Kidney (tissue), 13 donors: ENCODE measurements at regions not wholly inside any gene's neighbourhood (a gene's known extent, or its start where the extent isn't known, plus 50 kb on each side); places are given as distances from the start of the nearest gene placed in this dataset.

Source experiments
- DNase-seq, 5 donors: peaks; one replicate each; pipeline ENCODE4 v3.0.0-alpha.2; 2013 to 2020
- FAIRE-seq: peaks from 2 replicates; lab custom pipeline; 2012; peaks lifted over from hg19 to GRCh38; lab: Jason Lieb, UNC
- H3K27ac ChIP-seq, 2 donors: one replicate each; pipeline ENCODE4 v1.7.0; 2013; ENCODE audit warnings: low read depth in 2 of 2, low read length in 2 of 2, inconsistent platforms in 1 of 2
- H3K27me3 ChIP-seq: one replicate; pipeline ENCODE4 v1.7.1; 2013; ENCODE audit warnings: low read length, inconsistent platforms; ENCODE audit not compliant: control insufficient read depth, insufficient read depth
- H3K36me3 ChIP-seq, 3 donors: one replicate each; pipeline versions ENCODE4 v1.7.0 to v1.7.1; 2013; ENCODE audit warnings: low read length in 3 of 3, control low read depth in 1 of 3, inconsistent platforms in 1 of 3; ENCODE audit not compliant: insufficient read depth in 3 of 3, control insufficient read depth in 2 of 3
- H3K4me1 ChIP-seq, 3 donors: one replicate each; pipeline versions ENCODE4 v1.7.0 to v1.7.1; 2013; ENCODE audit warnings: low read length in 3 of 3, inconsistent platforms in 1 of 3, low read depth in 1 of 3; ENCODE audit not compliant: control insufficient read depth in 2 of 3, insufficient read depth in 2 of 3
- H3K4me3 ChIP-seq, 3 donors: one replicate each; pipeline versions ENCODE4 v1.7.0 to v1.8.1; 2013; ENCODE audit warnings: low read length in 3 of 3, control low read depth in 1 of 3, inconsistent platforms in 1 of 3
- H3K9ac ChIP-seq, 3 donors: one replicate each; pipeline versions ENCODE4 v1.7.0 to v1.7.1; 2013; ENCODE audit warnings: low read length in 3 of 3, control low read depth in 1 of 3, inconsistent platforms in 1 of 3
- H3K9me3 ChIP-seq, 3 donors: one replicate each; pipeline versions ENCODE4 v1.7.0 to v1.7.1; 2013; ENCODE audit warnings: low read length in 3 of 3, control low read depth in 1 of 3, inconsistent platforms in 1 of 3; ENCODE audit not compliant: control insufficient read depth in 2 of 3, insufficient read depth in 1 of 3
- CTCF ChIP-seq: IDR thresholded peaks from 3 replicates; pipeline ENCODE4 v1.5.1; 2012; ENCODE audit warnings: mild to moderate bottlenecking, moderate library complexity, borderline replicate concordance; ENCODE audit not compliant: insufficient read depth; ENCODE audit errors: extremely low read depth
- intact Hi-C: fragments of 100-400 bp; cut with DNase I; formaldehyde crosslinking; loops from one replicate; pipeline ENCODE4 v1.11.1; 2022
- donor health status: control.
- donor health status: control.
- donor health status: control.
- donor health status: control.
- donor health status: control.
- donor health status: DM: yes; HTN: yes; CAD: no.
- donor health status: Normal renal cell carcinoma (clear cell type).

GRCh38 chr6:134637847-134638437 is 312.0 kb downstream of the ALDH8A1 start:
- Histone ChIP-seq H3K36me3 (no peaks in the 10 kb centered on the region), H3K9ac (no peak overlapping the region), H3K27me3 (no peaks in the 10 kb centered on the region), H3K4me1 (peaks cover 0 to 19% (median 4%) of the 10 kb centered on the region in 3 donors), H3K4me3 (no peak overlapping the region), H3K27ac (no peak overlapping the region), H3K9me3 (no peaks in the 10 kb centered on the region)
- TF ChIP-seq CTCF, result no peak
- FAIRE-seq (no peak), DNase-seq (no peak)
- intact Hi-C loops, result no loop called here

GRCh38 chr6:134637282-134637681 is 312.6 kb downstream of the ALDH8A1 start:
- Histone ChIP-seq H3K4me3 (no peak overlapping the region), H3K9me3 (no peaks in the 10 kb centered on the region), H3K27me3 (no peaks in the 10 kb centered on the region), H3K9ac (no peak overlapping the region), H3K4me1 (peaks cover 0 to 17% (median 4%) of the 10 kb centered on the region in 3 donors), H3K36me3 (no peaks in the 10 kb centered on the region), H3K27ac (no peak overlapping the region)
- intact Hi-C loops, result no loop called here
- no peak for TF ChIP-seq CTCF
- DNase-seq, result no peak
- FAIRE-seq, result no peak

GRCh38 chr6:134636186-134636799 is 313.6 kb downstream of the ALDH8A1 start:
- H3K4me1 ChIP-seq, result peaks cover 0 to 9% (median 3%) of the 10 kb centered on the region in 3 donors
- H3K36me3 ChIP-seq, result no peaks in the 10 kb centered on the region
- intact Hi-C loops, result no loop called here
- H3K9ac ChIP-seq, result no peak overlapping the region
- H3K9me3 ChIP-seq, result no peaks in the 10 kb centered on the region
- DNase-seq (no peak), FAIRE-seq (no peak)
- H3K27ac ChIP-seq, result no peak overlapping the region
- no peak for TF ChIP-seq CTCF
- H3K4me3 ChIP-seq, result no peak overlapping the region
- H3K27me3 ChIP-seq, result no peaks in the 10 kb centered on the region
